IPS-NIHi11 (cell line): ENCODE measurements at regions not wholly inside any gene's neighbourhood (a gene's known extent, or its start where the extent isn't known, plus 50 kb on each side); places are given as distances from the start of the nearest gene placed in this dataset.

ENCODE experiments used
- DNase-seq: peaks from one replicate; pipeline ENCODE4 v3.0.0; 2012; ENCODE audit warnings: mixed read lengths, low spot score

DNA sequence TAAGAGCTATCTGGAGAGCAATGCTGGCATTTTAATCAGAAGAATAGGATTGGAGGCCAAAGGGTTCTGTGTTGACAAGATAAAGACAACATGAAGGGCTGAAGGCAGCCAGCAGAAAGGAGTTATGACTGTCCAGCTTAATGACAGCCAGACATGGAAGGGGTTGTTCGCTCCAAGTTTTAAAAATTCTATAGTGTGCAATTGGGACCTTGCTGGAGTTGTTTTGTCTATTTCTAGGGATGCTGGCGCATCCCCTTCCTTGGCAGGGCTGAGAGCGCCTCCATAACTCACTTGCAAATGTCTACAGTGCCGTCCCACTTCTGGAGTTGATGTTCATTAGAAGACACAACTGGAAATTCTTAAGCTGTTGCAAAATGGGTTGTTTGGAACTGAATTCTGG, 200.7 kb downstream of the TLE3 start:
- DNase-seq, result no peak

DNA sequence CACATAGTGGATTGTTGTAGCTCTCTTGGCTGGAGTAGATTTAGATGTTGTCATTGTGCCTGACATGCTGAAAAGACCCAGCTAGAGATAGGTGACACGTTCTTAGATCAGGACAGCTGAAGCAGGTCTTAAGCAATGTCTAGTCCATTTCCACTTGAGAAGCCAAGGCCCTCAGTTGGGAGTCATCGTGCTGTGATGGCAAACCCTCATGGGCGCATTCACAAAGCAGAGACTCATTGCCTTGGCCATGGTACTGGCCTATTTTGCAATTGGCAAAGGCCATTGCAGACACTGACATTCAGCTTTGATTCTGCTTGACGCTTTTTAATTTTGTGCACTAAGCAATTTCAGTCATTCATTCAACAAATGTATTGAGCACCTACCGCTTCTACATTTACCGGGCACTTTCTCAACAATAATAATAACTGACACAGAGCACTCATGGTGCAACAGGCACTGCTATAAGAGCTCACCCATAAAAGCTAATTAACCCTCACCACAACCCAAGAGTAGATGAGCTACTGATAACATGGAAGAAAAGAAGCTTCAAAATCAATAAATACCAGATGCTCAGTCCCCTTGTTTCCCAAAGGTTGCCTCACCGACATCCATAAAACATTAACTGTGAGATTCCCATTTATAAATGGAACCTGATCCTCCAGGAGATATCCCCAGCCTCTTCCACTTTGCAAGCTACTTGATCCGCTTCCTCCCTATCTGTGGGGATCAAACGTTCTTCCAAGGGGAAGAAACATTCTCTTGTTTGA, 200.1 kb downstream of the TLE3 start:
- no peak for DNase-seq

GRCh38 chr15:69898243-69898642, 199.5 kb downstream of the TLE3 start:
- DNase-seq, result no peak

DNA sequence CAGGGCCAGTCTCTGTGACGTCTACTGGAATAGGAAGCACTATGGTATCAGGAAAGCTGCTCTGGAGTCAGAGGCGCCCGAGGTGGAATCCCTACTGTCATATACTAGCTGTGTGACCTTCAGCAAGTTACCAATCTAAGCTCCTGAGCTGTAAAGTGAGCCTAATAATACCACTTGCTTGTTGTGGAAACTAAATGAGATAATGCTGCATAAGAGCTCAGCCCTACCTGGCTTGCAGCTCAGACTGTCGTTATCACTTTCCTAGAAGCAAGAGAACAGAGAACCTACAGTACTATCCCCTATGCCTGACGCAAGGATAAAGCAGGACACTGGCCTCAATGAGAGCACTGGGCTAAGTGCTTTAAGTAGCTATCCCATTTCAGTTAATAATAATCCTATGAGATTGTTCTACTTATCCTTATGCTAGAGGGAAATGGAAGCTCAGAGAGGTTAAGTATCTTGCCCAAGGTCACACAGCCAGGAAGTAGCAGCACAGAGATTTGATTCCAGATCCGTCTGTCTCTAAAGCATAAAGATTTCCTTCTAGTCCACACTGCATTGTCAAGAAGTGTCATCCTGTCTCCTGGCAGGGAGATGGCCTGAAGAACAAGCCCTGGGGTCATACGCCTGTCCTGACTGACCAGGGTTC, 195.2 kb downstream of the TLE3 start:
- DNase-seq, result no peak

GRCh38 chr15:69903470-69904469, 193.9 kb downstream of the TLE3 start:
- DNase-seq, result no peak

DNA sequence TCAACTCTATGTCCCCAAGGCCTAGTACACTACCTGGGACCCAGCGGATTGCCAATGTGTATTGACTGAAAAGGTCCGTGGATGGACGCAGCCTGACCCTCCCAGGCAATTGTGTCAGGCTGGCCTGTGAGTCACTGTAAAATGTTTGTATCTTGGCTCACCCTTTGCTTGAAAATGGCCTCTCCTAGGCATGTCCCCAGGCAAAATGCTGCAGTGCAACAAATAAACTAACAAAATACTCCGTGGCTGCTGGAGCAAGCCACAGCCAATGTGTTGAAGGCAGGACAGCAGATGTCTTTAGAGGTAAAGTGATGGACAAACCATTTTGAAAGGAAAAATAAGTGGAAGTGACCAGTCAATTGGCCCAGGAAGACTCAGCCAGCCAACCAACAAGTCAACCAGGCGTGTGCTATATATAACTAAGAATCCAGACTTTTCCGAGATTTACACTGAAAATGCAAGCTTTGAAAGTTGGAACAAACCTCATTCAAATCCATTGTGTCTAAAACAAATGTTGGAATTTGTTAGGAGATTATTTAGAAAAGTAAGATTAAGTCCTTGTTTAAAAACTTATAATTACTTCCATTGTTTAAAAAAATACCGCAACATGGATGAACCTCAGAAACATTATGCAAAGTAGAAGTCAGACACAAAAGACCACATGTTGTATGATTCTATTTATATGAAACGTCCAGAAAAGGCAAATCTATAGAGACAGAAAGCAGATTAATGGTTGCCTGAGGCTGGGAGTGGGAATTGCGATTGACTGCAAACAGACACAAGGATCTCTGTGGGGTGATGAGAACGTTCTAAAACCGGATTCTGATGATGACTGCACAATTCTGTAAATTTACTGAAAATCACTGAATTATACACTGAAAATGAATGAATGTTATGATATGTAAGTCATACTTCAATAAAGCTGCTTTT, 191.2 kb downstream of the TLE3 start:
- DNase-seq, result no peak

DNA sequence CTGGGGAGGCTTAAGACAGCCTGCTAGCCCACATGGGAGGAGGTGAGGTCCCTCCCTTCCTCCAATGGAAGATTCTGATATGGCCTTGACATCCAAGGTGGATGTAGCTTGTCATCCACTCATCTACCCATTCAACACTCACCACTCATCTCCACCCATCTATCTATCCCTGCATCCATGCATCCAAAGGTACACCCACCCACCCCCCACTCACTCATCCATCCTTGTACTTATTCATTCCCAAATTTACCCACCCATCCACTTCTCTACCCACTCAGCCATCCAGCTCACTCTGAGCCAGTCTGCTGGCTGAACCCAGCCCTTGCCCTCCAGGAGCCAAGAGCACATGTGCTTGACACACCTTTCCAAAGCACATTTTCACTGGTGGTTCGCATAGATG, 189.7 kb downstream of the TLE3 start:
- no peak for DNase-seq

- DNase-seq, result peak; percentile 52
Observed at GRCh38 chr15:69908590-69909420, 188.9 kb downstream of the TLE3 start.

GRCh38 chr15:69909719-69910444, 187.8 kb downstream of the TLE3 start:
- peak; percentile 58 for DNase-seq

GRCh38 chr15:69910514-69910913, 187.2 kb downstream of the TLE3 start:
- no peak for DNase-seq

GRCh38 chr15:69912116-69912515, 185.6 kb downstream of the TLE3 start:
- no peak for DNase-seq

GRCh38 chr15:69914040-69914439, 183.7 kb downstream of the TLE3 start:
- no peak for DNase-seq

- no peak for DNase-seq
Observed at GRCh38 chr15:69914960-69915359, 182.8 kb downstream of the TLE3 start.

- no peak for DNase-seq
Observed at GRCh38 chr15:69916169-69916785, 181.4 kb downstream of the TLE3 start.

- DNase-seq, result no peak
Observed at GRCh38 chr15:69917056-69917455, 180.7 kb downstream of the TLE3 start.

- peak; percentile 81 for DNase-seq
Observed at GRCh38 chr15:69919816-69920215, 177.9 kb downstream of the TLE3 start.

GRCh38 chr15:69920221-69920620, 177.5 kb downstream of the TLE3 start:
- DNase-seq, result no peak

GRCh38 chr15:69921626-69922619, 175.8 kb downstream of the TLE3 start:
- no peak for DNase-seq
